NCI-H2081 treated with DMSO at 0.1 percent for 48 hours (cell line): ENCODE measurements at regions not wholly inside any gene's neighbourhood (a gene's known extent, or its start where the extent isn't known, plus 50 kb on each side); places are given as distances from the start of the nearest gene placed in this dataset.

Experiments
- DNase-seq: peaks from one replicate; lab custom pipeline; 2025; lab: John Stamatoyannopoulos, UW

GRCh38 chr11:12315024-12315423 is 62.3 kb upstream of the PARVA start:
- DNase-seq = no peak

GRCh38 chr11:12316432-12316831 is 60.9 kb upstream of the PARVA start:
- DNase-seq = no peak

GRCh38 chr11:12318791-12319438 is 58.5 kb upstream of the PARVA start:
- peak; percentile 94 for DNase-seq

- peak; percentile 94 for DNase-seq
Measured at GRCh38 chr11:12319461-12319951, 57.9 kb upstream of the PARVA start.

GRCh38 chr11:12319988-12320387 is 57.4 kb upstream of the PARVA start:
- no peak for DNase-seq

- DNase-seq = no peak
Measured at GRCh38 chr11:12321217-12321937, 56.0 kb upstream of the PARVA start.

- DNase-seq = no peak
Measured at GRCh38 chr11:12324585-12324984, 52.8 kb upstream of the PARVA start.
